ENCODE measurements at regions not wholly inside any gene's neighbourhood (a gene's known extent, or its start where the extent isn't known, plus 50 kb on each side); places are given as distances from the start of the nearest gene placed in this dataset.

DNA sequence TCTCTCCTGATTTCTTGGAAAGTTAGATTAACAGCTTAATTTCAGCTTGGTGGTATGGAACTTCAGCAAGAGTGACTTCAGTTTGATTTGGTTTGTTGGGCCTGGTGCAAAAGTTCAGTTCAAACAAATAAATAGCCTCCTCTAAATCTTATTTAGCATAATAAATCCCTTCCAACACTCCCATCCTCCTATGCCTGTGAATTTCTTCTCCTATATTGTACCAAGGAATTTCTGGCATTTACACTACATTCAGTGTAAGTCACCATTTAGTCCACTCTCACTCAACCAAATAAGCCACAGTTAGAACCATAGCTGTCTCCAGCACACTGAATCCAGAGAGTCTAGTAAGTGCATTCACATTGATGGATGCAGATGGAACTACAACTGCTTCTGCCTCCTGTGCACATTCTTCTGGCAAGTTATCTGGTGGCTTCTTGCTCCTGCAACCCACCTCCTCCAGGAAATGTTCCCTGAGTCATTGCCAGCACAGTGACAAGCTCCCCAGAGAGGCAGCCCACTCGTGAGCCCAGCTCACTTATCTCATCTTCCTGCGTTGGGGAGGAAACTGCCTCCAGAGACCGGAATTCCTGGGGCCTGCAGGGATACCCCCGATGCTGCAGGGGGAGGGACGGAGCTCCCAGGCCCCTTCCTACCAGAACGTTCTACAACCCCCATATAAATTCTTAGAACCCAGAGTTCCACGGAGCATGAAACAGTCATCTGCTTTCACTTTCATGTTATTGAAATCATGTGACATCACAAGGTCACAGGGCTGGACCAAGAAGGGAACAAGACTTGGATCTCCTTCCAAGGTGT, 318.3 kb downstream of the PHKB start:
- H3K9me3 ChIP-seq (ENCODE audit: low read length), result no peaks in the 10 kb centered on the region
- no peak overlapping the region for H3K27ac ChIP-seq (ENCODE audit: low read depth, low read length, poor library complexity, severe bottlenecking)
- H3K9me2 ChIP-seq (ENCODE audit: low read depth, low read length), result no peaks in the 10 kb centered on the region
- no peak overlapping the region for H2AFZ ChIP-seq (ENCODE audit: low read length)
- no peaks in the 10 kb centered on the region for H3K79me2 ChIP-seq (ENCODE audit: insufficient read depth, low read length)
- H3K4me2 ChIP-seq (ENCODE audit: low read length), result peak overlapping the region; percentile 59
- TF ChIP-seq, protein P1, sequence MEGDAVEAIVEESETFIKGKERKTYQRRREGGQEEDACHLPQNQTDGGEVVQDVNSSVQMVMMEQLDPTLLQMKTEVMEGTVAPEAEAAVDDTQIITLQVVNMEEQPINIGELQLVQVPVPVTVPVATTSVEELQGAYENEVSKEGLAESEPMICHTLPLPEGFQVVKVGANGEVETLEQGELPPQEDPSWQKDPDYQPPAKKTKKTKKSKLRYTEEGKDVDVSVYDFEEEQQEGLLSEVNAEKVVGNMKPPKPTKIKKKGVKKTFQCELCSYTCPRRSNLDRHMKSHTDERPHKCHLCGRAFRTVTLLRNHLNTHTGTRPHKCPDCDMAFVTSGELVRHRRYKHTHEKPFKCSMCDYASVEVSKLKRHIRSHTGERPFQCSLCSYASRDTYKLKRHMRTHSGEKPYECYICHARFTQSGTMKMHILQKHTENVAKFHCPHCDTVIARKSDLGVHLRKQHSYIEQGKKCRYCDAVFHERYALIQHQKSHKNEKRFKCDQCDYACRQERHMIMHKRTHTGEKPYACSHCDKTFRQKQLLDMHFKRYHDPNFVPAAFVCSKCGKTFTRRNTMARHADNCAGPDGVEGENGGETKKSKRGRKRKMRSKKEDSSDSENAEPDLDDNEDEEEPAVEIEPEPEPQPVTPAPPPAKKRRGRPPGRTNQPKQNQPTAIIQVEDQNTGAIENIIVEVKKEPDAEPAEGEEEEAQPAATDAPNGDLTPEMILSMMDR (IDR thresholded peaks at IDR 0.05; ENCODE audit: low read length), result no peak
- TF ChIP-seq EZH2 (IDR thresholded peaks at IDR 0.05; ENCODE audit: borderline replicate concordance, low read length), result no peak
- H3K9ac ChIP-seq (ENCODE audit: low read length), result no peak overlapping the region
- H3K36me3 ChIP-seq (ENCODE audit: insufficient read depth, low read length), result no peaks in the 10 kb centered on the region
- no peaks in the 10 kb centered on the region for H4K20me1 ChIP-seq (ENCODE audit: insufficient read depth, low read length)
- peak overlapping the region; percentile 45 for H3K4me3 ChIP-seq (ENCODE audit: low read depth, low read length, poor library complexity, severe bottlenecking)
- no peaks in the 10 kb centered on the region for H3F3A ChIP-seq (ENCODE audit: insufficient read depth, low read length)
- H3K4me1 ChIP-seq (ENCODE audit: insufficient read depth, low read length, severe bottlenecking), result no peaks in the 10 kb centered on the region
- H3K27me3 ChIP-seq (ENCODE audit: insufficient read depth, low read length), result no peaks in the 10 kb centered on the region

DNA sequence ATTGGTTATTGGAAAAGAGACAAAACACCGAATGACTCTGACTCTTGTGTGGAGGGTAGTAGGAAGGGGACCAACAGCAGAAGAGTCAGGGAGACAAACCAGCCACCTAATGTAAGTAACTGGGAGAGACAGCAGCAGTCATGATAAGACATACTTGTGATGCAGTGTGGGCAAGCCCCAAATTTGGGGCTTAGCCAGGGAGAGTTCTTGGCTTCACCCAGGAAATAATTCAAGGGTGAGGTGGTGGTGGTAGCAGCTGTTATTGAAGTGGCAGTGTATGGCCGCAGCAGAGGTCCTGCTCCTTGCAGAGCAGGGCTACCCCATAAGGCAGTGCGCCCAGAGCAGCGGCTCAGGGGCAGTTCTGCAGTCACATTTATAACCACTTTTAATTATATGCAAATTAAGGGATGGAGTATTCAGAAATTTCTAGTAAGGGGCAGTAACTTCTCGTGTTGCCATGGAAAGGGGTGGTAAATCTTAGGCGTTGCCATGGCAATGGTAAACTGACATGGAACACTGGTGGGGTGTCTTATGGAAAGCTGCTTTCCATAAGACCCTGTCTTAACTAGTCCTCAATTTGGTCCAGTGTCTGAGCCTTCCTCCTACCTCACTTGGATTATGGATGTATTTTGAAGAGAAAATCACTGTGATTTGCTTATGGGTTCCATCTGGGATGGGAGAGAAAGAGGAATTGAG, 317.1 kb downstream of the PHKB start:
- Histone ChIP-seq H4K20me1 (ENCODE audit: insufficient read depth, low read length) (no peaks in the 10 kb centered on the region), H3K36me3 (ENCODE audit: insufficient read depth, low read length) (no peaks in the 10 kb centered on the region), H3K9me2 (ENCODE audit: low read depth, low read length) (no peaks in the 10 kb centered on the region), H3K79me2 (ENCODE audit: insufficient read depth, low read length) (no peaks in the 10 kb centered on the region), H3F3A (ENCODE audit: insufficient read depth, low read length) (no peaks in the 10 kb centered on the region), H2AFZ (ENCODE audit: low read length) (no peak overlapping the region), H3K27me3 (ENCODE audit: insufficient read depth, low read length) (no peaks in the 10 kb centered on the region), H3K9ac (ENCODE audit: low read length) (no peak overlapping the region), H3K4me2 (ENCODE audit: low read length) (no peak overlapping the region), H3K9me3 (ENCODE audit: low read length) (no peaks in the 10 kb centered on the region), H3K27ac (ENCODE audit: low read depth, low read length, poor library complexity, severe bottlenecking) (no peak overlapping the region), H3K4me1 (ENCODE audit: insufficient read depth, low read length, severe bottlenecking) (no peaks in the 10 kb centered on the region), H3K4me3 (ENCODE audit: low read depth, low read length, poor library complexity, severe bottlenecking) (no peak overlapping the region)
- no peak for TF ChIP-seq EZH2 (IDR thresholded peaks at IDR 0.05; ENCODE audit: borderline replicate concordance, low read length)
- TF ChIP-seq, protein P1 (IDR thresholded peaks at IDR 0.05; ENCODE audit: low read length), result no peak

DNA sequence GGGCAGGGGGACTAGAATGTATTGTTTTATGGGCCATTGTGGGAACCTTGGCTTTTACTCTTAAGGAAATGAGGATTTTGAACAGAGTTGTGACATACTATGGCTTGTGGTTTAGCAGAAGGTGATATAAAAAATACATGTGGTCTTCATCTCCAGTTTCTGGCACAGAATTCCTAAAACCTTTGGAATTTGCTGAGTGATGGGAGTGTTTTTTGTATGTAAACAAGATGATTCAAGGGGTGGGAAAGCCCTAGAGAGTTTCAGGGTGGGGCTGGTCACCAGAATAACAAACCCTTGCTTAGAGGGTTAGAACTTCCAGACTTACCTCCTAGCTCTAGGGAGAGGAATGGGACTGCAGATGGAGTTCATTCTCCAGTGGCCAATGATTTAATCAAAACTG, 316.1 kb downstream of the PHKB start:
- TF ChIP-seq, protein P1 (IDR thresholded peaks at IDR 0.05; ENCODE audit: low read length), result no peak
- TF ChIP-seq EZH2 (IDR thresholded peaks at IDR 0.05; ENCODE audit: borderline replicate concordance, low read length), result no peak
- H3K27ac ChIP-seq (ENCODE audit: low read depth, low read length, poor library complexity, severe bottlenecking), result no peak overlapping the region
- no peak overlapping the region for H3K4me2 ChIP-seq (ENCODE audit: low read length)
- H3K4me1 ChIP-seq (ENCODE audit: insufficient read depth, low read length, severe bottlenecking), result no peaks in the 10 kb centered on the region
- no peaks in the 10 kb centered on the region for H3K9me3 ChIP-seq (ENCODE audit: low read length)
- H3K79me2 ChIP-seq (ENCODE audit: insufficient read depth, low read length), result no peaks in the 10 kb centered on the region
- no peak overlapping the region for H3K9ac ChIP-seq (ENCODE audit: low read length)
- no peak overlapping the region for H3K4me3 ChIP-seq (ENCODE audit: low read depth, low read length, poor library complexity, severe bottlenecking)
- no peaks in the 10 kb centered on the region for H3K27me3 ChIP-seq (ENCODE audit: insufficient read depth, low read length)
- no peaks in the 10 kb centered on the region for H4K20me1 ChIP-seq (ENCODE audit: insufficient read depth, low read length)
- H2AFZ ChIP-seq (ENCODE audit: low read length), result no peak overlapping the region
- no peaks in the 10 kb centered on the region for H3F3A ChIP-seq (ENCODE audit: insufficient read depth, low read length)
- H3K36me3 ChIP-seq (ENCODE audit: insufficient read depth, low read length), result no peaks in the 10 kb centered on the region
- H3K9me2 ChIP-seq (ENCODE audit: low read depth, low read length), result no peaks in the 10 kb centered on the region

Measured in OCI-LY1 (cell line).